NCI-H128 (cell line): ENCODE measurements at regions not wholly inside any gene's neighbourhood (a gene's known extent, or its start where the extent isn't known, plus 50 kb on each side); places are given as distances from the start of the nearest gene placed in this dataset.
A peak's percentile ranks its signal among the peaks of the same experiment; 100 is the strongest.
"Not testable (repeated sequence)": the region's sequence is repeated elsewhere in the genome, so short reads cannot be mapped to it uniquely, and the experiment has no call there.

Experiments
- DNase-seq: peaks from one replicate; lab custom pipeline; 2025; ENCODE audit not compliant: unreplicated experiment; lab: John Stamatoyannopoulos, UW

DNA sequence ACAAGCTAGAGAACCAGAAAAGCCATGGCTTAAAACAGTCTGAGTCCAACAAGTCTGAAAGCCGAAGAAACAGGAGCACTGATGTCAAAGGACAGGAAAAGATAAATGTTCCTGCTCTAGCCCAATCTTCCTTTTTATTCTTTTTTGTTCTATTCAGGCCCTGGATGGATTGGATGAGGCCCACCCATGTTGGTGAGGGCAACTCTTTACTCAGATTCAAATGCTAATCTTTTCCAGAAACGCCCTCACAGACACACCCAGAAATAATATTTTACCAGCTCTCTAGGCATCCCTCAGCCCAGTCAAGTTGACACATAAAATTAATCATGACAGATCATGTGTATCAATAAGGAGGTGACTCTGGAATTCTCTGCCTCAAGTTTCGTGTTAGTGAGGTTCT is 1002.7 kb downstream of the STPG2 start:
- no peak for DNase-seq

DNA sequence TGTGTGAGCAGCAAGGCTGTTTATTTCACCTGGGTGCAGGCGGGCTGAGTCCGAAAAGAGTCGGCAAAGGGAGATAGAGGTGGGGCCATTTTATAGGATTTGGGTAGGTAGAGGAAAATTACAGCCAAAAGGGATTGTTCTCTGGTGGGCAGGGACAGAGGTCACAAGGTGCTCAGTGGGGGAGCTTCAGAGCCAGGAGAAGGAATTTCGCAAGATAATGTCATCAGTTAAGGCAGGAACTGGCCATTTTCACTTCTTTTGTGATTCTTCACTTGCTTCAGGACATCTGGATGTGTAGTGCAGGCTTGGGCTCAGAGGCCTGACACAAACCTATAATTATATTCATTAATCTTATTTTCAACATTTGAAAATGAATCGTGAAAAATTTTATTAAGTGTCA is 1001.9 kb downstream of the STPG2 start:
- not testable (repeated sequence) for DNase-seq

DNA sequence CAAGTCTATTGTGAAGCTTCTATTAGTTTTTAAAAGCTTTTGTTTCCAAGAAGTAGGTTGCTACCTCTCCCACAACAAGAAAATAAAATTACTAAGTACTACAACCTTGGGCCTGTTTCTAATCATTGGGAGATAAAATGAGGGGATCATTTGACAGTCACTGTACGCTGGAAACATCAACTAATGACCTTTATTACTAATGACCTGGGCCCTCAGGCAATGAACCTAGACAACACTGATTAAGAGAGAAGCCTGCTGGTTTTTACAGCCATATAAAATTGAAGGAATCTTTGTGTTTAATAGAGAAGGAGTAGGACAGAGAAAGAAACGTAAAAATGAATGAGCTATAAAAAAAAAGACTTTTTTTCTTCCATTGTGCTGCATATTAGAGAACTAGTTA is 1000.9 kb downstream of the STPG2 start:
- DNase-seq = no peak

DNA sequence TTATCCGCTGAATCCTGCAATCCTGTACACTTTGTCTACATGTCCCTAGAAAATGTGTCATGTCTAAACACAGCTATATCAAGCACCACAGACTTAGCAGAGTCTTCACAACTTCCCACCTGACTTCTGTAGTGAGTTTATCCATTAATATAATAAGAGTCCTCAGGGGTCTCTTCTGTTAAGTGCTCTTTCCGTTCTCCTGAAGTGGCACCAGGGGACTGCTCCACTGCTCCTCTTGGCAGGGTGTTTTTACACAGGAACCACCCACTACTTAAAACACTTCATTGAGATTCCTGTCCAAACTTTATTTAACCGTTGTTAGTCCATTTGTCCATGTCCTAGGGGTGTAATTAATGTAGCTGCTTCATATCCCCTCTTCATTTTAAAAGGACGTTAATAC is 1000.4 kb downstream of the STPG2 start:
- peak; percentile 15 for DNase-seq

DNA sequence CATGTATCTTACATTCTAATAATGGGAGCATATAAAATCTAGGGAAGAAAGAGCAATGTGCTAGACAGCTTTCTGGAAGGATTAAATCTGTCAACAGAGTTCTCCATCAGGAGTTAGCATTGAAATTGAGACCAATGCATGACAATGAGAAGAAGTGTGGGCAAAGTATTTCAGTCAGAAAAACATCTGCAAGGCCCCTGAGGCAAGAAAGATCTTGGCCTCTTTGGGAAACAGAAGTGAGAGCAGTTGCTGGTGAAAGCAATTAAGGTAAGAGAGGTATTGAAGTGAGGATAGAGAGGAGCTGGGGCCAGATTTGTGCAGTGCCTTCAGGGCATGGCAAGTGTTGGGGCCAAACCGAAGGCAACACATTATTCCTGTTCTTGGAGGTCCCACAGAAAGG is 999.1 kb downstream of the STPG2 start:
- DNase-seq = no peak

DNA sequence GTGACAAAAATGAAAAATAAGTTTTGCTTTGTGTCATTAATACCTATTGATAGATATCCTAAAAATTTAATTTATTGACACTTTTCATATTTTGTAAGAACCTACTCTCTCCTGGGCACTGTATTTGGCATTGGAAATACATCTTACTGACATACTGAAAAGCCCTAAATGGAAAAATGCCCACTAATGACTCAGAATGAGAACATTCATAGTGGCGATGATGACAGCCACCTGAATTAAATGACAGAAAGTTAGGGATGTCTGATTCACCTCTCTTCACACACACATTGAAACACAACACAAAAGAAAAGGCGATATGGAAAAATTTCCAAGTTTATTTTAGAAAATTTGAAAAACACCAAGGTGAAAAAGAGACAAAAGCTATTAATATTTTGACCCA is 992.3 kb downstream of the STPG2 start:
- DNase-seq = no peak

DNA sequence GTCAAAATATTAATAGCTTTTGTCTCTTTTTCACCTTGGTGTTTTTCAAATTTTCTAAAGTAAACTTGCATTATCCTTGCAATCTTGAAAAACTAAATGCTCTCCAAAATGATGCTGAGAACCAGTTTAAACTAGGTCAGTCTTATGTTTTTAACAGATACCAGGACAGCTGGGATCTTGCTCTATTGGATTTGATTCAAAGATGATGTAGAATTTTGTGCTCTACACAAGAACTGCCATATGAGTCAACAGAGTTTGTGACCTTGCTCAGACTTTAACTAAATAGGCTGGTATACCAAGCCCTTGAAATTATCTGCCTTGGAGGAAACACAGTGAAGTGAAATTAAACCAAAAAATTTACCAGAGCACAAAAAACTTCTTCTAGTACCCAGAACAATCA is 991.1 kb downstream of the STPG2 start:
- no peak for DNase-seq

DNA sequence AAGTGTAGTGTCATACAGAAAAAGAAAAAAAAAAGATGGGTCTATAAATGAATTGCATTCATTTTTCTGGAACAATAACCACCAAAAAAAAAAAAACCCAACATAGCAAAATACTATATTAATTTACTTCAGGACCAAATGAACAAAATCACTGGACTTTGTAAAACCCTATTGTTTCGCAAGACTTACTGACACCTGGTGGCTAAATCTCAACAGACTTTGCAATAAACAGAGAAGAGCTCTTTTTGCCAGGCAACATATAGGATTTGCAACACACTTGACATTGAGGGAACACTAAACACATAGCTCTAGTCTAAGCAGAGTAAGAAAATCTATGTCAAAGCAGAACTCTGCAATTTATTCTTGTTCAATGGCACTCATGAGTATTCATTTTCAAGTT is 990.2 kb downstream of the STPG2 start:
- DNase-seq = no peak

DNA sequence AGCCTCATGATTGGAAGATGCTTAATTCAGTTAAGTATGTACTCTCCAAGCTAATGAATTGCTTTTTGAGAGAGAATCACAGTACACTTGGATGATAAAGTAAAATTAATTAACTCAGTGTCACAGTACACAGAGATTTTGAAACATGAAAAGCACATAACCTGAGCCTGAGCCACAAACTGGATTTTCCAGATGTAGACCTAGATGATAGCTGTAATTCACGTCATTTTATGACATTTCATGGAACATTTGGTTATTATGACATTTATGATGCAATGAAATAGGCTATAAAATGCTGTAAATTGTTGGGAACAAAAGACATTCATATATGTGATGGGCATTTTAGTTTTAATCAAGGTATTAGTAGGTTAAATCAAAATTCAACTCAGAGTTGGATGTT is 983.7 kb downstream of the STPG2 start:
- no peak for DNase-seq

DNA sequence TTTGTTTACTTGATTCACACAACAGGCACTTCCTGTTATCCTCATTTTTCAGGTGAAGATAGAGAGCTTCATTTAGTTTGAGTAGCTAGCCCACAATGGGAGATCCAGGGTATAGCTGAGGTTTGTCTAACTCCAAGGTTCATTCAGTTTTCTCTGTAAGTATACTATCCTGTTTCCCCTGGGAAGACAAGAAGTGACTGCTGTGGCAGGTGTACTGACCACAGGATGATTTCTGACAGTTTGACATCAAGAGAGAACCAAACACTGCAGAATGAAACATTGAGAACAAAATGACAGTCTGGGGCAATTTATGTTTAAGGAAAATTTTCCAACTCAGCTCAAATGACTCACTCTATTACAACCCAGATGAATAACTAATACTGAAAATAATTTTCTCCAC is 958.0 kb downstream of the STPG2 start:
- DNase-seq = no peak

DNA sequence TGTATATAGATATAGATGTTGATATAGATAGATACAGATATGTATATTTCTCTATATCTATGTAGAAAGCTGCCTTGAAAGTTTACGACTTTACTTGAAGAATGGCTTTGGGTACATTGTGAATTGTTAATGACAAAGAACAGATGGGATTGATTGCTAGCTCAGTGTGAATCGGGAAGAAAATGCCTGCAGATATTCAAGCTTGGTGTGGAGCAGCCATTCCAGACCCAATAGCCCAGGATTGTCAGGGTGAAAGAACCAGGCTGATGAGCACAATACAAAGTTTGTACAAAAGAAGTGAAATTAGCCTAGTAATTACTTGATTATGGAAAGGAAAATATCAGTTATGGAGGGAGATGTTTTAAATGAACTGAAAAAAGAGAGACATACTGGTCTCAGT is 946.2 kb downstream of the STPG2 start:
- DNase-seq = no peak

DNA sequence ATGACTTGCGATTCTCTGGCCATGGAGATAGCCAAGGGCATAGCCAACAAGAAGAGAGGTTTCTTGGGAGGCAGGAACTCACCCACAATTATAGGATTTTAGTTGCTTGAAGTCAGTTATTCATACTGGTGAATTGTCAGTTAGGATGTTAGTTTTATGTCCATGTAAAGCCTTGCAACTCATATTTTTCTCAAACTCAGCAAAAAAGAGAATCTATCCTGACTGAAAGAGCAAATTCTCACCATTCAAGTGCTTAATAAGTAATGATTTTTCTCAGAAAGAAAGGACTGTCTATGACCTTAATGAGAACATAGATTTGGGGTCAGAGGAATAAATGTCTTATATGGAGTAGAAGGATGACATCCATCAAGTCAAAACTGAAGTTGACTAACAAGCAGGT is 934.5 kb downstream of the STPG2 start:
- DNase-seq = no peak

DNA sequence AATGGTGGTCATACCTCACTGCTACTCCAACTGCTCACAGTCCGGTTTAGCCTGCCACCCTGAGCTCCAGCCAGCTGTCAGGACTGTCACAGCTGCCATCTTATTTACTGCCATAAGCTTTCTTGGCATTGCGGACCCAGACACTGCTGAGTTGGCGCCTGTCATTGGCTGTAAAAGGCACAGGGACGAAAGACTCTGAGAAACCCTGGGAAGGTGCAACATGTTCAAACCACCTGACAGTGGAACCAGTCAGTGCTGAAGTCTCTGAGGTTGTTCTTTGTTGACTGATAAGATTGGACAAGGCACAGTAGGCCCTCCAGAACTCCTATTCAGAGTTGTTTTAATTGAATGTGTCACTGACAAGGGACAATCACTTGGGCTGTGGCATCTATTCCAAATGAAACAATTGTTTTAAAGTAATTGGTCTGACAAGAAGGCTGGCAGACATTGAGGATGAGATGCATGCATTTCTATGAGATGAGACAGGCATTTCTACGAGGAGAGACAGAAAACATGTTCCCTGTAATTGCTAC is 927.8 kb downstream of the STPG2 start:
- DNase-seq = no peak

DNA sequence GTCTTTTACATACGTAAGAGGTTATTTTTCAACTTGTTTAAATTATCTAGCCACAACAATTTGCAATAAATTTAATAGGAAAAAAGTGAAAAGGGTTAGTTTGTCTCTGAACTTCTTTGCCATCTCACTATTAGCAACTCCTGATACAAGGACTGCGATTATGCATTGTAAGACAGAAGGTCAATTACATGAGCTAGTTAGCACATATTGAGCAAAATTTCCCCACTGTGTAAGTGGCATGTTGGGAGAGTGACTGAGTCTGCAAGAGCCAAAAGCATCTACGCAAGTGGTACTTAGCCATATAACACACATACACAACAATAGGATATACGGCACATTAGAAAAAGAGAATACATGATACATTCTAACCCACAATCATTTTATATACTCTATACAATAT is 927.2 kb downstream of the STPG2 start:
- DNase-seq = no peak

DNA sequence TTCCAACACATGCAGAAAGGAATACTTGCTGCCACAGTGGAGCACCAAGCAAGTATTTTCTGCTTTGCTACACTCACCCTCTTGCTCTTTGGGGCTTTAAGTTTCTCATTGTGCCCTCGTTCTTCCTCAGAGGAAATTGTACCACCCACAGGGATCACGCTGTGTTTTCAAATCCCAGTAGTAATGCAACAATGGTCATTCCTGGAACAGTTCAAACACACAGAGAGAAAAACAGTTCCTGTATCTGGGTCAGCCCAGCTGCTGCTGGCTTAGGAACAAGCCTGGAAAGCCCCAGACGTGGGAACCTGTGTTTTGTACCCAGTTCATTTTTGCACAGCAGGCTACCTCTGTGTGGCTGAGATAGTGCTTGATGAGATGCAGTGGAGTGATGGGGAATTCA is 907.8 kb downstream of the STPG2 start:
- no peak for DNase-seq

DNA sequence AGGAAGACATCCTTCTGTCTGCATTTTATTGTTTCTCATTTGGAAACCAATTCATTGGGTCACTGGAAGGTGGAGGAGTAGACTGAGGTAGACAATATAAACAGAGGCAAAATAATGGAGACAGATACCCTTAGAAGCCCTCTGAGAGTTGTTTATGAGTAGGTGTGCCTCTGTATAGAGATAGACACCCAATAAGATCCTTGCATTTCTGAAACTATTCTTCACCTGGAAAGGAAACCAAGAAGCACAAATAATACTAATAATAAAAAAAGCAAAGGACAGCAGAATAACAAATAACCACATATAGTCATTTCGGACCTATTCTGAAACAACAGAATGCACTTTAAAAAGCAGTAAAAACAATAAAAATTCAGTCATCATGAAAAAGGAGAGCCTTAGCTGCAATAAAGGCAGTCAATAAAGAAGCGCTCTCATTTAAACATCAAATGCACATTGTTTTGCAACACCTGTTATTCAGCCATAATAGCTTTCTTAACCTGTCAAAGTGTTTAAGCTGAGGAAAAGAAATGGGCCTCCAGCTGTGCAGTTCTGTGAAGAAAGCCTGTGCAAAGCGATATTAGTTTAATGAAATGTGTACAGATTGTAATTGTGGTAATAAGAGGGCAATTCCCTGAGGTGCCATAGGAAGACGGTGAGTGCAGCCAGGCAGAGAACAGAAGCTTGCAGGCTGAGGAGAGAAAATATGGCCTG is 904.2 kb downstream of the STPG2 start:
- DNase-seq = peak; percentile 52

DNA sequence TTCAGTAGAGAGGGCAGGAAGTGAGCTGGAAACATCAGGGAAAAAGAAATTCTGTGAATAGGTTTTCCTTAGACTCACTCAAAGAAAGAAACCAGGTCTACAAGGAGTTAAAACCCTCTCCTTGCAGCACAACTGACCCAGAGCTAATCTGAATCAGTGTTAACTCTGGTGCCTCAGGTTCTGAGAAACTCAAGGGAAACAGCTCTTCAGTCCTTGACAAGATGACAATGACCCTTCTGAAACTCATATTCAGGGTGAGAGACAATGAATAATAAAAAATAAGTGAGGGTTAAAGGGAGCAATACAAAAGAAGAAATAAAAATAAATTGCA is 903.6 kb downstream of the STPG2 start:
- no peak for DNase-seq

DNA sequence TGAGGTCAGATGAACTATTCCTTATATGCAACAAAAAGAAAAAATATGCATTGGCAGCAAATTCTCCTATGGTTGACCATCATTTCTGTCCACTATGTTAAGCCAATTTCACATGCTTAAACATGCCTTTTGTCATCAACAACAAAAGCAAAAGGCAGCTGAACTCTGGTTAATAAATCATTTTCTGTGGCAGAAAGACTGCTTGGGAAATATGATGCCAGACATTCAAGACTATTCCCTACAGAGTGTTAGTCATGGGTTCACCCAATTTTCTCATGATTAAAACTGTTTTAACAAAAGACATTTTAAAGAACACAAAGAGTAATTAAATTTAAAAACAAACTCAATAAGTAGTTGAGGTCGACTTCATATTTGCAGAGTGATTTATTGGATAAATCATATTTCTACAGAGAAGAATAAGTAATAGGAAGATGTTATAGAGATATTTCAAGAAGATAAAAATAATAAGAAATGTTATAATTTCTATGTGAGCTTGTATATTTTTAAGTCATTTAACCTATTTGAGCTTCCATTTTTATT is 890.6 kb downstream of the STPG2 start:
- DNase-seq = no peak

DNA sequence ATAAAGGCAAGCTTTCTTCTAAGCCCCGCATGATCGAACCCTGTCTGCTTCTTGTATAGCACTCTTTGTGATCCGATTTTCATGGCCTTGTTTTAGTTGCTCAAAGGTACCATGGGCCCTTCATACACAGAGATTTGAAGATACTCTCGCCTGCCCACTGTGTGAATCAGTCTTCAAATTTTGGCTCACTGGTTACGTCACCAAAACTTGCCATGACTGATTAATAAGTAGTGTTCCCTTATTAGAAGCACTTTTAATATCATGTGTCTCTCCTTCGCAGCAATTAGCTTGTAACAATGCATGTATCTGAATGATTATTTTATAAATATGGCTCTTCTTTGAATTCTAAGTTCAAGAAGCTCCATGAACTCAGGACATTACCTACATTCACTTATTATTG is 880.5 kb downstream of the STPG2 start:
- no peak for DNase-seq

DNA sequence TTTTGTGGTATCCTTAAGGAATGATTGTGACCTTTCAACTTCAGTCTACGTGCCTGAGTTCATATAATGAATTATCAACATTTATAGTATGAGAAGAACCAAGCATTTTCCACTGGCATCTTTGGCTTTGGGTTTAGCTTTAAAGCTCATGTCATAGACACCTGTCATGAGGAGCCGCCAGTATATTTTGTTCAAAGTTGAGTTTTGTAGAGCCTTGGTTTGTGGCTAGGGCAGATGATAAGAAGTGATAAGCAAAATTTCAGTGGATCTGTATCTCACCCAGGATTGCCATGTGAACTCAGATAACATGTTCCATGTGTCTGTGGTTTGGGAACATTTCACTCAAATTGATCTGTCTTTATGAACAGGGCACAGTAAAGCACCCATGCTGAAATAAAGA is 873.2 kb downstream of the STPG2 start:
- DNase-seq = no peak

DNA sequence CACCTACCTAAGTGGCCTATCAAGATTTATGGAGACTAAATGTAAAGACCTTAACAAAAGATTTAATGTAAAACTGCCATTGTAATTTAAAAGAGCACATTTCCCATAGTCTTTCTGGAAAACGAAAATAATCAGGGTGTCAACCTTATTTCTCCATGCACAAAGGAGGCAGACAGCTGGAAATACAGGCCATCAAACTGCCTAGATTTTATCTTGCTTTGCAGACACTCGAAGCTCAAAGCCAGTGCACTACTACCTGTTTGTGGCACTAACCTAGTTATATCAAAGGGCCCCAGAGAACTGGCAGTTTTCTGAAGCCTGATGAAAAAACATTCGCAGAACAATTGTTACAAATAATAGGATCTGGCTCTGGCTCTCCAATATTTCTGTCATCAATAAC is 863.9 kb downstream of the STPG2 start:
- no peak for DNase-seq

DNA sequence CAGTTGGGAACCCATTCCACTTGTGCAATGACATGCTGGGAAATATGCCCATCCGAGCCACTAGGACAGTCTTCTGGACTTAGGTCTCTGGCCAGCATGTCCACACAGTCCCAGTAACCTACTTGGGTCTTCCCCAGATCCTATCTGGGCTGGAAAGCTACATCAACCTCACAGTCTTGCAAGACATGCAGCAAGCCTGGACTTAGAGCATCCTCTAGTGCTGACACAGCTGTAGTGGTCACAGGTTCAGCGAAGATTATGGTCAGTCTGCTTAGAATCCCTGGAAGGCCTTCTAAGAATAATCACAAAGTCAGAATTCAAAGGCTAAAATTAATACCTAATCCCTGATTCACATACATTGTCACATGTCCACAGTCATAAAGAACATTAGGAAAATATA is 842.7 kb downstream of the STPG2 start:
- DNase-seq = no peak

DNA sequence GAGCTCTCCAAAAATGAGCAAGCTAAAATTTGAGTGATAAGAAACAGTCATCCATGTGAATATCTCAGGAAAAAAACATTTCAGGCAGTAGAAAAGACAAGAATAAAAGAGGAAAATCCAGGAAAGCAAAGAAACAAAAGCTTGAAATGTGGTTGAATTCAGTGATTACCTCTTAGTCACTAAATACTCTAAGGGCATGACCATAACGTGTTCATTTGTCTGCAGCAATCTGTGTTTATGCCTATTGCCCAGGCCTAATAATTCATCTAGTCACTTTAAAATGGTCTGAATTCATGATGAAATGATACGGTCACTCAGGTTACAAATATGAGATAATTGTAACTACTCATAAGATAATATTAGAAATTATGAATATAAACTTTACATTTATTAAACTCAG is 837.9 kb downstream of the STPG2 start:
- DNase-seq = no peak
